HEK293T (cell line): ENCODE measurements at regions not wholly inside any gene's neighbourhood (a gene's known extent, or its start where the extent isn't known, plus 50 kb on each side); places are given as distances from the start of the nearest gene placed in this dataset.

Source experiments
- BHLHE40 ChIP-seq: fragments of 450-650 bp; IDR thresholded peaks from 2 replicates; pipeline ENCODE4 v1.6.1; 2016; ENCODE audit warnings: mild to moderate bottlenecking, moderate library complexity, borderline replicate concordance
- FOXA1 ChIP-seq: fragments of 450-650 bp; IDR thresholded peaks from 2 replicates; pipeline ENCODE4 v1.6.1; 2016; ENCODE audit warnings: mild to moderate bottlenecking
- L3MBTL2 ChIP-seq: fragments of 450-650 bp; conservative IDR thresholded peaks from 2 replicates; pipeline ENCODE4 v1.6.1; 2016; ENCODE audit warnings: mild to moderate bottlenecking
- SP1 ChIP-seq: fragments of 450-650 bp; IDR thresholded peaks from 2 replicates; pipeline ENCODE4 v1.6.1; 2017
- TF ChIP-seq, protein P1 (sequence below): fragments of 450-650 bp; IDR thresholded peaks from 2 replicates; pipeline ENCODE4 v1.6.1; 2016

DNA sequence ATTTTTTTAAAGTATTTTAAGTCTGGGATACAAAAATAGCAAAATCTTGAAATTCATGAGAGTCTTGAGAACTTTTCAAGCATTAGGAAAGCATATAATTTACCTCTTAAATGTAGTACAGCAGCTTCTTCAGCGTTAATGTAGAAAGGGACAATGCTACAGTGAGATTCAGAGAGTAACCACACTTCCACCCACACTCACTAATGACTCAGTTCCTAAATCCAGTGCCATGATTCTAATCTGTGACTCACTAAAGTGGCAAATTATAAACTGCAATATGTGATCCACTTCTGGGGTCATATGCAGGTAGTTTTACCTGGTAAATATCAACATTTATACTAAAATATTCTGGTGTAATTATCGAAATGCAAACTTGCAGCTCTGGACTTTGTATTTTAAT lies 434.5 kb upstream of the TUSC1 start:
- no peak for TF ChIP-seq FOXA1
- no peak for TF ChIP-seq L3MBTL2
- no peak for TF ChIP-seq BHLHE40
- TF ChIP-seq SP1: no peak
- TF ChIP-seq, protein P1, sequence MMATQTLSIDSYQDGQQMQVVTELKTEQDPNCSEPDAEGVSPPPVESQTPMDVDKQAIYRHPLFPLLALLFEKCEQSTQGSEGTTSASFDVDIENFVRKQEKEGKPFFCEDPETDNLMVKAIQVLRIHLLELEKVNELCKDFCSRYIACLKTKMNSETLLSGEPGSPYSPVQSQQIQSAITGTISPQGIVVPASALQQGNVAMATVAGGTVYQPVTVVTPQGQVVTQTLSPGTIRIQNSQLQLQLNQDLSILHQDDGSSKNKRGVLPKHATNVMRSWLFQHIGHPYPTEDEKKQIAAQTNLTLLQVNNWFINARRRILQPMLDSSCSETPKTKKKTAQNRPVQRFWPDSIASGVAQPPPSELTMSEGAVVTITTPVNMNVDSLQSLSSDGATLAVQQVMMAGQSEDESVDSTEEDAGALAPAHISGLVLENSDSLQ: no peak
